ENCODE measurements at regions not wholly inside any gene's neighbourhood (a gene's known extent, or its start where the extent isn't known, plus 50 kb on each side); places are given as distances from the start of the nearest gene placed in this dataset.

- no peak for TF ChIP-seq ZNF274 (IDR thresholded peaks at IDR 0.05; ENCODE audit: borderline replicate concordance, extremely low read depth, low read length)
Measured at GRCh38 chr11:112410325-112410724, 149.7 kb upstream of the PLET1 start (continued).

All from H1 (cell line).